Spleen (tissue), 11 donors: ENCODE measurements at regions not wholly inside any gene's neighbourhood (a gene's known extent, or its start where the extent isn't known, plus 50 kb on each side); places are given as distances from the start of the nearest gene placed in this dataset.

Experiments used
- DNase-seq: peaks from one replicate; pipeline ENCODE4 v3.0.0-alpha.2; 2020
- H3K27ac ChIP-seq, 8 donors: fragments of 200-600 bp; sonication (generic) in 7 of 8; 1 replicate in 4 of 8; 2 replicates in 4 of 8; pipeline versions ENCODE4 v1.5.0 to v1.8.0; 2016 to 2021; ENCODE audit warnings: inconsistent platforms in 4 of 8, mild to moderate bottlenecking in 4 of 8, moderate library complexity in 1 of 8
- H3K27me3 ChIP-seq, 7 donors: fragments of 200-600 bp; sonication (generic) in 6 of 7; replicated peaks in 1 of 7; 1 replicate in 4 of 7; 2 replicates in 3 of 7; pipeline versions ENCODE4 v1.5.0 to v1.8.0; 2016 to 2021; ENCODE audit warnings: inconsistent platforms in 3 of 7, mild to moderate bottlenecking in 1 of 7
- H3K36me3 ChIP-seq, 6 donors: fragments of 200-600 bp; sonication (generic) in 5 of 6; 1 replicate in 4 of 6; 2 replicates in 2 of 6; pipeline versions ENCODE4 v1.5.0 to v1.8.0; 2016 to 2021; ENCODE audit warnings: inconsistent platforms in 2 of 6
- H3K4me1 ChIP-seq, 6 donors: fragments of 200-600 bp; sonication (generic) in 5 of 6; 1 replicate in 3 of 6; 2 replicates in 3 of 6; pipeline versions ENCODE4 v1.5.0 to v1.8.0; 2016 to 2021; ENCODE audit warnings: inconsistent platforms in 3 of 6
- H3K4me3 ChIP-seq, 8 donors: fragments of 200-600 bp; sonication (generic) in 7 of 8; 1 replicate in 4 of 8; 2 replicates in 4 of 8; pipeline versions ENCODE4 v1.5.0 to v1.8.0; 2016 to 2021; ENCODE audit warnings: inconsistent platforms in 4 of 8, mild to moderate bottlenecking in 4 of 8, moderate library complexity in 2 of 8
- H3K9me3 ChIP-seq, 8 donors: fragments of 200-600 bp; sonication (generic) in 7 of 8; 1 replicate in 4 of 8; 2 replicates in 4 of 8; pipeline versions ENCODE4 v1.5.0 to v1.8.0; 2016 to 2021; ENCODE audit warnings: inconsistent platforms in 4 of 8
- CTCF ChIP-seq, 11 experiments: fragments of 200-600 bp in 7 of 11; fragments of 450-650 bp in 4 of 11; sonication (generic) in 4 of 11; IDR thresholded peaks in 8 of 11; conservative IDR thresholded peaks in 3 of 11; 1 replicate in 7 of 11; 2 replicates in 4 of 11; pipeline versions ENCODE4 v1.4.0 to v1.8.0; 2016 to 2021; ENCODE audit warnings: antibody characterized with exemption in 11 of 11, inconsistent platforms in 4 of 11, mild to moderate bottlenecking in 1 of 11
- POLR2A ChIP-seq, 3 donors: fragments of 450-650 bp; IDR thresholded peaks; one replicate each; pipeline ENCODE4 v1.5.1; 2017; ENCODE audit warnings: antibody characterized with exemption in 3 of 3, mild to moderate bottlenecking in 1 of 3
- POLR2AphosphoS5 ChIP-seq, 3 donors: sonication (generic); formaldehyde crosslinking; IDR thresholded peaks; one replicate each; pipeline ENCODE4 v1.5.1; 2017; ENCODE audit warnings: antibody characterized with exemption in 3 of 3
- WGBS, 5 donors: extraction: QIAGEN DNeasy Blood & Tissue Kit in 3 of 5; methylation state at CpG; one replicate each; pipeline versions ENCODE4 v1.1.5 to v1.1.7; 2013 to 2018; 5-methylcytosine and 5-hydroxymethylcytosine counted together
- intact Hi-C: fragments of 100-400 bp; cut with DNase I; formaldehyde crosslinking; loops from one replicate; pipeline ENCODE4 v1.15.0; 2023; ENCODE audit warnings: low total_unique reads
- donor health status: healthy with polysubstance abuse.
- donor health status: DM: no; HTN: no; CAD: no; lungs with moderate emphysema.
- donor health status: DM: no; HTN: no; CAD: no.
- donor health status: Bipolar disorder and iron deficiency.
- donor health status: healthy.
- donor health status: DM: no; HTN: no; CAD: no.
- donor health status: DM: yes; HTN: yes; CAD: no.

- Histone ChIP-seq H3K36me3 (no peaks in the 10 kb centered on the region), H3K4me3 (no peak overlapping the region), H3K27ac (peak overlapping the region in 2 of 8 donors; percentile 75 to 84), H3K9me3 (no peaks in the 10 kb centered on the region), H3K4me1 (peaks cover 0 to 72% (median 31%) of the 10 kb centered on the region in 6 donors), H3K27me3 (no peaks in the 10 kb centered on the region)
- TF ChIP-seq POLR2AphosphoS5 (IDR thresholded peaks at IDR 0.05): peak in 2 of 3 donors; percentile 34 to 58
- TF ChIP-seq POLR2A (IDR thresholded peaks at IDR 0.05): no peak
- 59 to 87% (median 71%) methylated on average over 3 of the region's 3 CpGs for WGBS, 5 donors
- DNase-seq: peak; percentile 62
- intact Hi-C loops: no loop called here
Measured at GRCh38 chr10:78934532-78934898, 134.3 kb upstream of the ZMIZ1 start.

- Histone ChIP-seq H3K27ac (peak overlapping the region in 5 of 8 donors; percentile 65 to 84 (median 76)), H3K27me3 (no peaks in the 10 kb centered on the region)
- TF ChIP-seq POLR2A (IDR thresholded peaks at IDR 0.05): no peak
- no peak for TF ChIP-seq POLR2AphosphoS5 (IDR thresholded peaks at IDR 0.05)
- TF ChIP-seq CTCF (IDR thresholded peaks at IDR 0.05 in 8 of 11, conservative IDR thresholded peaks at IDR 0.05 in 3 of 11): no peak
Measured at GRCh38 chr10:78934994-78935602, 133.7 kb upstream of the ZMIZ1 start.

GRCh38 chr10:78935697-78936407 is 132.9 kb upstream of the ZMIZ1 start:
- H3K9me3 ChIP-seq: no peaks in the 10 kb centered on the region
- no peak overlapping the region for H3K4me3 ChIP-seq
- no peaks in the 10 kb centered on the region for H3K27me3 ChIP-seq
- 64 to 77% (median 65%) methylated on average over 12 of the region's 12 CpGs for WGBS, 5 donors
- peaks cover 0 to 72% (median 31%) of the 10 kb centered on the region in 6 donors for H3K4me1 ChIP-seq
- TF ChIP-seq POLR2AphosphoS5 (IDR thresholded peaks at IDR 0.05): peak; percentile 37 to 81 (median 76)
- TF ChIP-seq CTCF (IDR thresholded peaks at IDR 0.05 in 8 of 11, conservative IDR thresholded peaks at IDR 0.05 in 3 of 11): no peak
- H3K27ac ChIP-seq: peak overlapping the region; percentile 27 to 84 (median 73)
- intact Hi-C loops: no loop called here
- DNase-seq: peak; percentile 75
- no peaks in the 10 kb centered on the region for H3K36me3 ChIP-seq

More at GRCh38 chr10:78934994-78935602, 133.7 kb upstream of the ZMIZ1 start:
- DNase-seq: peak; percentile 43
- intact Hi-C loops: no loop called here
- H3K9me3 ChIP-seq: no peaks in the 10 kb centered on the region
- H3K4me1 ChIP-seq: peaks cover 0 to 72% (median 31%) of the 10 kb centered on the region in 6 donors
- WGBS, 5 donors: 93 to 99% (median 94%) methylated on average over 4 of the region's 4 CpGs
- H3K36me3 ChIP-seq: no peaks in the 10 kb centered on the region
- H3K4me3 ChIP-seq: no peak overlapping the region

GRCh38 chr10:78936412-78937342 is 132.1 kb upstream of the ZMIZ1 start:
- Histone ChIP-seq H3K27ac (peak overlapping the region; percentile 48 to 84 (median 73)), H3K4me1 (peaks cover 0 to 66% (median 27%) of the 10 kb centered on the region in 6 donors), H3K36me3 (no peaks in the 10 kb centered on the region), H3K9me3 (no peaks in the 10 kb centered on the region), H3K27me3 (no peaks in the 10 kb centered on the region), H3K4me3 (no peak overlapping the region)
- TF ChIP-seq POLR2A (IDR thresholded peaks at IDR 0.05) (no peak), POLR2AphosphoS5 (IDR thresholded peaks at IDR 0.05) (no peak), CTCF (IDR thresholded peaks at IDR 0.05 in 8 of 11, conservative IDR thresholded peaks at IDR 0.05 in 3 of 11) (no peak)
- peak; percentile 60 for DNase-seq
- WGBS, 5 donors: 81 to 90% (median 87%) methylated on average over 13 of the region's 13 CpGs
- intact Hi-C loops: no loop called here
